ENCODE measurements at regions not wholly inside any gene's neighbourhood (a gene's known extent, or its start where the extent isn't known, plus 50 kb on each side); places are given as distances from the start of the nearest gene placed in this dataset.

DNA sequence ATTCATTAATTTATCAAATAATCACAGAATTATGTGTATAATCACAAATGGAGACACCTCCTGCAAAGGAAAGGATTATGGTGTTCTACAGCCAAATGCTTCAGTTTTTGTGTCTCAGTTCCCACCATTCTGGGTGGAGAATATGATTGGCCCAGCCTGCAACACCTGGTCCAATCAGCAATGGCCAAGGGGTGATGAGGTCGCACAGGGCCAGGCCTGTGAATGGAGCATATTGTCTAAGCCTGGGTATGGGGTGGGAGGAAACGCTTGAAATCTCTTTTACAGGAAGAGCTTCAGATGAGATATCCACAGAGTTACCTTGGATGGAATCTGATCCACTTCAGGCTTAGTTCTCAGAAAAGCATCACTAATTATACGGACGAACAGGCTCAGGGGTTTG, 271.6 kb downstream of the DHX35 start:
- no peak for DNase-seq

DNA sequence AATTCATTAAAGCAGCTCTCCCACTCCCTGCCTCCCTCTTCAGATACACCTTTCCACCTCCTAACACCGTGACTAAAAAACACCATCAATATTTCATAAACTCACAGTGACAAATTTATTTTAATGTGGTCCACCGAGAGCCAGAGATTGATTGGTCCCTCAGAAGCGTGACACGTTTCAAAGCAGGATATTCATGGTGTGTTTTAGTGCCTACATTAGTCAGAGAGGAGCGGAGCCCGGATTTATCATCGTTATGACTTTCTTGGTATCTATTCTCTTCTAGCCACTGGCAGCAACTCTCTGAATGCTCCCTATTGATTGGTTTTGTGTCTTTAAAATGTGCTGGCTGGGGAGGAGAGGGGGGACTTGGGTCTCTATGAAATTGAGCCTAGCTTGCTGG, 265.3 kb downstream of the DHX35 start:
- no peak for DNase-seq

GRCh38 chr20:39225978-39226377, 263.8 kb downstream of the DHX35 start:
- DNase-seq = no peak

DNA sequence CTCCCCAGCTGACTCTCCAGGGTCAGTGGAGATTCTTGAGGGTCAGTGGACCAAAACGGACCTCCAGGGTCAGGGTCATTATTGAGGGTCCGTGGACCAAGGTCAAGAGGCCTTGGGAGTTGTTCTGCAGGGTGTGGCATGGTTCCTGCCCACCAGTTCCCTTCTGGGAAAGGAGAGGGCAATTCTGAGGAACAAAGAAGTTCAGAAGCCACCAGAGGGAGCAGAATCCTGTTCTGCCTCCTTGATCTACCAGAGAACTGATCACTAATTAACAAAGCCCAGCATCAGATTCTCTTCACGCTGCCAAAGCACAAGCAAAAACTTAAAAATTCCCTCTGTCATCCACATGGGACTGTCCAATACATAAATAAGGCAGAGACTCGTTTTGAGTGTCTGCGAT, 263.4 kb downstream of the DHX35 start:
- no peak for DNase-seq

GRCh38 chr20:39222101-39222500, 260.0 kb downstream of the DHX35 start:
- no peak for DNase-seq

- DNase-seq = no peak
These were observed 254.1 kb downstream of the DHX35 start for GRCh38 chr20:39216195-39216594.

- DNase-seq = no peak
These were observed 252.7 kb downstream of the DHX35 start for GRCh38 chr20:39214828-39215227.

GRCh38 chr20:39213476-39214145, 251.5 kb downstream of the DHX35 start:
- DNase-seq = no peak

- DNase-seq = no peak
These were observed 249.1 kb downstream of the DHX35 start for GRCh38 chr20:39211060-39211748.

DNA sequence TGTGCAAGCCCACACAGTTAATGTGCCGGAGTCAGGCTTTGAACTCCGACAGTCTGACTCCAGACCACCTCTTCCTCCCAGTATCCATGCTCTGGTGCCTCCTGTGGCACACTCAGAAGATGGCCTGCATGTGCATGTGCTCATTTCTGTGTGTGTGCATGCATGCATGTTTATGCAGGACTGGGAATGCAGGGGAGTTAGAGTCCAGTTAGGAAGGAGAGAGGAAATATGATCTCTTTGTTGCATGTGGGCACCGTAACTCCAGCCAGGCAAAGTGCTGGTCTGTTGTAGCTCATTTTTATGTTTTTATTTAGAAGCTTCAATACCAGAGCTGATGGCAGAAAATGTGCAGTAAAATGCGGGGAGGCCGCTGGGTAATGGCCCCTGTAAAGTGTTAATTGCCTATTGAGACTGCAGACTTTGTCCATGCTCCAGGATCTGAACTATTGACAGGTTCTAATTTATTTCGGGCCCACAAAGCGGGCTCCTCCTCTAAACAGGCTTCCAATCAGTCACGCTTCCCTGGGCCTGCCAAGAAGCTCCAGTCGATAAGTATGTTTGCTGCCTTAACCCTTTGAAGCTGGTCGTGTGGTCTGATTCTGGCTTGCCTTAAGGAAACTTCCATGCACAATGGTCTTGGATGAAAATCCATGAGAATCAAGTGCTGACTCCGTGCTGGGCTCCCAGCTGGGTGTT, 248.3 kb downstream of the DHX35 start:
- no peak for DNase-seq

GRCh38 chr20:39206899-39207564, 244.9 kb downstream of the DHX35 start:
- no peak for DNase-seq

GRCh38 chr20:39195582-39196021, 233.5 kb downstream of the DHX35 start:
- DNase-seq = no peak

- no peak for DNase-seq
These were observed 228.8 kb downstream of the DHX35 start for GRCh38 chr20:39190666-39191570.

- no peak for DNase-seq
These were observed 226.2 kb downstream of the DHX35 start for GRCh38 chr20:39188266-39188765.

- DNase-seq = no peak
These were observed 219.3 kb downstream of the DHX35 start for GRCh38 chr20:39181490-39181889.

DNA sequence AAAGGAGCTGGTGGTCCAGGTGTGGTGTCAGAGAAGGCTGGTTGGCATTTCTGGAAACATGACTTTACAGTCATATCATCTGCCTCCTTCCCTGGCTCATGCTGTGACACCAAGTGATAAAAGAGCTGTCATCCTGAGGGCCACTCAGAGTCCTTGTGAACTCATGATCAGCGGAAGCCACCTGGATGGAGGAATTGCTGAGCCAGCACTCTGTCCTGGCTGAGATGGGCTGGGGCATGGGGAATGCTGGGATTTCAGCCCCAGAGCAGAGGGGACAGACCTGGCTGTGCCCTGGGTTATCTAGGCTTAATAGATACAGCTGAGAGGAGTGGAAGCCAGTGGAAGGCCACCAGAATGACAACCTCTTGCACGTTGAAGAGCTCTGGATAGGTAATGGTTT, 214.3 kb downstream of the DHX35 start:
- DNase-seq = no peak

- no peak for DNase-seq
These were observed 208.8 kb downstream of the DHX35 start for GRCh38 chr20:39170896-39171463.

DNA sequence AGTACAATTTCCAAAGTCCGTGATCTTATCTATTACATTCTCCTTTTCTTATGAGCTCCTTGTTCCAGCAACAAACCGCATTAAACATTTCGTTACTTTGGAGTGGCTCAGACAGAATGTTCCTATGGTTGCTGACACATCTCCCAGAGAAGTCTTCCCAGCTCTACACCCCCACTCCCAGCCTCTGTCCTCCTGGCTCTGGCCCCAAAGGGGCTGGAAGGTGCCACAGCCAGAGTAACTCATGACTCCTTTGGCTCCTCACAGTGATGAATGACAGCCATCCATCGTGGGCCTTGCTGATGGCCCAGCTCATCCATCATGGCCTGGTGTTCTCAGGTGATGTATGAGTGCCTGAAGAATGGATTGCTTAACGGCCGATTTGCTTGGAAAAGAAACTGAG, 203.0 kb downstream of the DHX35 start:
- no peak for DNase-seq

- DNase-seq = no peak
These were observed 202.5 kb downstream of the DHX35 start for GRCh38 chr20:39164642-39165041.

- no peak for DNase-seq
These were observed 201.8 kb downstream of the DHX35 start for GRCh38 chr20:39163993-39164392.

DNA sequence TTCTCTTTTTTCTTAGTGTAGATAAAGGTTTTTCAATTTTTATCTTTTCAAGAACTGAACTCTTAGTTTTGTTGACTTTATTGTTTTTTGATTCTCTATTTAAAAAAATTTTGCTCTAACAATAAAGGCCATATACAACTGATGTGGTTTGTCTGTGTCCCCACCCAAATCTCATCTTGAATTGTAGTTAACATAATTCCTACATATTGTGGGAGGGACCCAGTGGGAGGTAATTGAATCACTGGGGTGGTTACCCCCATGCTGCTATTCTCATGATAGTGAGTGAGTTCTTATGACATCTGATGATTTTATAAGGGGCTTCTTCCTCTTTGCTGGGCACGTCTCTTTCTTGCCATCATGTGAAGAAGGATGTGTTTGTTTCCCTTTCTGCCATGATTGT, 199.8 kb downstream of the DHX35 start:
- DNase-seq = no peak

DNA sequence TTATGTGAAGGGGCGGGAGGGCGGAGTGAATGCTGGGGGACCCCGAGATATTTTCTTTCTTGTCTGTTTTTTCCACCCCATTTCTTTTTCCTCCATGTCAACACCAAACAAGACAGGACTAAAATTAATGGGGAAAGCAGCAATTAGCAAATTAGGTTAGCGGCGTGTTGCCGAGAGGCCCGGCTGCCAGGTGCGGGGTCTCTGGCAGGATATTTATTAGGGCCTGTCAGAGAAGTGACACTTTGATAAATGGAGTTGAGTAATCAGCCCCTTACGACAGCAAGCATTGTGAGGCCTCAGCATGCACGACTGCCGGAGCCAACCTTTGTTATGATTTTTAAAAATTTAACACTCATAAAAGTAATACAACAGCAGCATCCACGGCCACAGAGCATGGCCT, 193.8 kb downstream of the DHX35 start:
- DNase-seq = no peak

Measured in activated CD4-positive, CD25-positive, alpha-beta regulatory T cell (primary cell).